Suprapubic skin (tissue), 4 donors: ENCODE measurements at regions not wholly inside any gene's neighbourhood (a gene's known extent, or its start where the extent isn't known, plus 50 kb on each side); places are given as distances from the start of the nearest gene placed in this dataset.

Experiments used
- DNase-seq, 2 donors: peaks; one replicate each; pipeline ENCODE4 v3.0.0-alpha.2; 2019; ENCODE audit warnings: low spot score in 2 of 2
- H3K27ac ChIP-seq: fragments of 200-600 bp; sonication (generic); one replicate; pipeline ENCODE4 v1.5.1; 2019
- H3K27me3 ChIP-seq: fragments of 200-600 bp; sonication (generic); one replicate; pipeline ENCODE4 v1.5.1; 2019
- H3K36me3 ChIP-seq: fragments of 200-600 bp; sonication (generic); one replicate; pipeline ENCODE4 v1.5.1; 2019
- H3K4me1 ChIP-seq: fragments of 200-600 bp; sonication (generic); one replicate; pipeline ENCODE4 v1.5.1; 2019
- H3K4me3 ChIP-seq: fragments of 200-600 bp; sonication (generic); one replicate; pipeline ENCODE4 v1.5.1; 2019; ENCODE audit warnings: mild to moderate bottlenecking
- H3K9me3 ChIP-seq: fragments of 200-600 bp; sonication (generic); one replicate; pipeline ENCODE4 v1.5.1; 2019
- EP300 ChIP-seq: sonication (generic); formaldehyde crosslinking; IDR thresholded peaks from one replicate; pipeline ENCODE4 v1.6.1; 2017; ENCODE audit warnings: antibody characterized with exemption
- POLR2A ChIP-seq, 2 donors: fragments of 450-650 bp; IDR thresholded peaks; one replicate each; pipeline ENCODE4 v1.6.1; 2017; ENCODE audit warnings: antibody characterized with exemption in 2 of 2, mild to moderate bottlenecking in 2 of 2, moderate library complexity in 2 of 2
- POLR2AphosphoS5 ChIP-seq, 3 donors: sonication (generic); formaldehyde crosslinking; IDR thresholded peaks; one replicate each; pipeline ENCODE4 v1.6.1; 2017; ENCODE audit warnings: antibody characterized with exemption in 3 of 3
- WGBS: methylation state at CpG from one replicate; pipeline ENCODE4 v1.1.5; 2018; 5-methylcytosine and 5-hydroxymethylcytosine counted together
- TF ChIP-seq, protein P1 (sequence below), 2 donors: fragments of 200-600 bp in 1 of 2; fragments of 450-650 bp in 1 of 2; sonication (generic) in 1 of 2; IDR thresholded peaks; one replicate each; pipeline ENCODE4 v1.5.1; 2016 to 2019; ENCODE audit warnings: antibody characterized with exemption in 2 of 2, mild to moderate bottlenecking in 1 of 2, moderate library complexity in 1 of 2

DNA sequence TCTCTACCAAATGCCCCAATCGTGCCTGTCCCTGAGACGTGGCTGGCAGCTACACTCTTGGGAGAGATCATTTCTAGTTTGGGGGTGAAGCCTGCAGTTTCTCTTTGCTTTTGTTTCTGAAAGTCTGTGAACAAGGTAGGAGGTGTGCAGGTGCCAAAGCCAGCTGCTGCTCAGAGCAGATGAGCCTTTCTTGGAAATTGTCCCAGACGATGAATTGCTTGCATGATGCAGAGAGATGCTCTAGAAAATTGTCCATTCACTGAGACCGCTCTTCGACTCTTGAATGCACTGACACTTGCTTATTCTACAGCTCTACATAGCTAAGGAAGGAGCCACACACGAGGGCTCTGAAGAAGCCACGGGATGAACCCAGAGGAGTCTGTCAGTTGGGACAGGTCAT, 225.6 kb upstream of the E2F8 start:
- Histone ChIP-seq H3K9me3 (no peaks in the 10 kb centered on the region), H3K27me3 (peaks cover 9% of the 10 kb centered on the region), H3K4me3 (no peak overlapping the region), H3K4me1 (peaks cover 6% of the 10 kb centered on the region), H3K36me3 (no peaks in the 10 kb centered on the region), H3K27ac (no peak overlapping the region)
- no peak for DNase-seq
- 77% methylated on average over 7 of the region's 7 CpGs for WGBS
- no peak for TF ChIP-seq EP300
- TF ChIP-seq POLR2AphosphoS5 (IDR thresholded peaks at IDR 0.05) = no peak
- TF ChIP-seq, protein P1, sequence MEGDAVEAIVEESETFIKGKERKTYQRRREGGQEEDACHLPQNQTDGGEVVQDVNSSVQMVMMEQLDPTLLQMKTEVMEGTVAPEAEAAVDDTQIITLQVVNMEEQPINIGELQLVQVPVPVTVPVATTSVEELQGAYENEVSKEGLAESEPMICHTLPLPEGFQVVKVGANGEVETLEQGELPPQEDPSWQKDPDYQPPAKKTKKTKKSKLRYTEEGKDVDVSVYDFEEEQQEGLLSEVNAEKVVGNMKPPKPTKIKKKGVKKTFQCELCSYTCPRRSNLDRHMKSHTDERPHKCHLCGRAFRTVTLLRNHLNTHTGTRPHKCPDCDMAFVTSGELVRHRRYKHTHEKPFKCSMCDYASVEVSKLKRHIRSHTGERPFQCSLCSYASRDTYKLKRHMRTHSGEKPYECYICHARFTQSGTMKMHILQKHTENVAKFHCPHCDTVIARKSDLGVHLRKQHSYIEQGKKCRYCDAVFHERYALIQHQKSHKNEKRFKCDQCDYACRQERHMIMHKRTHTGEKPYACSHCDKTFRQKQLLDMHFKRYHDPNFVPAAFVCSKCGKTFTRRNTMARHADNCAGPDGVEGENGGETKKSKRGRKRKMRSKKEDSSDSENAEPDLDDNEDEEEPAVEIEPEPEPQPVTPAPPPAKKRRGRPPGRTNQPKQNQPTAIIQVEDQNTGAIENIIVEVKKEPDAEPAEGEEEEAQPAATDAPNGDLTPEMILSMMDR (IDR thresholded peaks at IDR 0.05) = no peak
- TF ChIP-seq POLR2A (IDR thresholded peaks at IDR 0.05) = no peak

DNA sequence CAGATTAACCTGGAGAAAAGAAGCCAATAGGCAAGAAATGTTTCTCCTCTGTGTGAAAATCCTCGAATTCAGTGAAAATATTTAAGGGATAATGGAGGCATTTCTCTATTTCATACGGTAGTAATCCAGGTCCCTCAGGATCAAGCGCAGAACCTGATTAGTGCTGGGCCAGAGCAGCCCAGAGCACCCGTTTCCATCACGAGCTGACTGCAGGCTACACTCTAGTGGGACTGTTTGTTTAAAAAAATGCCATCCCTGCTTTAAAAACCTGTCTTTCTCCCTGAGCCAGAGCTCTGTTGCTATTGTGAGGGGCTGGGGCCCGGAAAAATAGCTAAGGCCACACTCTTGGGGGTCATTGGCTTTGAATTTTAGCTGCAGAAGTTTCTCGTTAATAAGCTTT, 223.2 kb upstream of the E2F8 start:
- peaks cover 15% of the 10 kb centered on the region for H3K4me1 ChIP-seq
- 85% methylated on average over 7 of the region's 7 CpGs for WGBS
- no peak for DNase-seq
- no peaks in the 10 kb centered on the region for H3K9me3 ChIP-seq
- peaks cover 6% of the 10 kb centered on the region for H3K27me3 ChIP-seq
- no peak overlapping the region for H3K27ac ChIP-seq
- no peaks in the 10 kb centered on the region for H3K36me3 ChIP-seq
- H3K4me3 ChIP-seq = no peak overlapping the region
- TF ChIP-seq, protein P1 (IDR thresholded peaks at IDR 0.05) = no peak
- TF ChIP-seq POLR2A (IDR thresholded peaks at IDR 0.05) (no peak), EP300 (no peak), POLR2AphosphoS5 (IDR thresholded peaks at IDR 0.05) (no peak)

DNA sequence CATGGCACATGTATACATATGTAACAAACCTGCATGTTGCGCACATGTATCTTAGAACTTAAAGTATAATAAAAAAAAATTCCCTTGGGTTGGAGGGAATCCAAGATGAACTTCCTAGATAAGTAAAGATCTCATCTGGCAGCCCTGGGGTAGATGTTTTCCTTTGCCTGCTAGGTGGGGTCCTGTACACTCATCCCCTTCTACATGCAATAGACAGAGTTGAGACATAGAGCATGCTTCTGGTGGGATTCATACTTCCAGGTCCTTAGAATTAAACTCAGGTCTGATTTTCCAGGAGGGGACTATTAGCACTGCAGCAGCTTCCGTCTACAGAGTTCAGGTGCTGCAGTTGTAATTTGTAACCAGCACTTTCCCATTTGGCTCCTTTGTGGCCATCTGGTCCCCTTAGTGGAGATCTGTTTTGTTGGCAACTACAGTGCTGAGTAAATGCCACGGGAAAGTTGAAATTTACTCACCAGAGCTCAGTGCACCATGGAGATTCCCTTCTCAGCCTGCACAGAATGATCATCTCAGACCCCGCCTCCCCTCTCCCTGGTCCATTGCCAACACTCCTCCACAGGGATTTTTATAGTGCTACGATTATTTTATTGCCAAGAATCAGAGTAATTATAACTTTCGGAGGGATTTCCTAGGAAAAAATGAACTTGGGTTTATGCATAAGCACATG, 220.1 kb upstream of the E2F8 start:
- no peak for TF ChIP-seq EP300
- no peak for TF ChIP-seq POLR2A (IDR thresholded peaks at IDR 0.05)
- TF ChIP-seq, protein P1 (IDR thresholded peaks at IDR 0.05) = no peak
- no peak for TF ChIP-seq POLR2AphosphoS5 (IDR thresholded peaks at IDR 0.05)
- Histone ChIP-seq H3K27ac (no peak overlapping the region), H3K4me3 (no peak overlapping the region), H3K9me3 (no peaks in the 10 kb centered on the region), H3K27me3 (no peaks in the 10 kb centered on the region), H3K36me3 (no peaks in the 10 kb centered on the region), H3K4me1 (peaks cover 15% of the 10 kb centered on the region)
- DNase-seq = no peak
- WGBS = 23% methylated on average over 6 of the region's 6 CpGs

- Histone ChIP-seq H3K36me3 (no peaks in the 10 kb centered on the region), H3K27me3 (no peaks in the 10 kb centered on the region), H3K9me3 (no peaks in the 10 kb centered on the region), H3K27ac (no peak overlapping the region), H3K4me1 (peaks cover 15% of the 10 kb centered on the region), H3K4me3 (no peak overlapping the region)
- no peak for DNase-seq
- no peak for TF ChIP-seq POLR2A (IDR thresholded peaks at IDR 0.05)
- no peak for TF ChIP-seq EP300
- no peak for TF ChIP-seq POLR2AphosphoS5 (IDR thresholded peaks at IDR 0.05)
- TF ChIP-seq, protein P1 (IDR thresholded peaks at IDR 0.05) = no peak
Measured at GRCh38 chr11:19459240-19459639, 218.5 kb upstream of the E2F8 start.

GRCh38 chr11:19458721-19459120, 218.0 kb upstream of the E2F8 start:
- H3K4me3 ChIP-seq = no peak overlapping the region
- no peak for TF ChIP-seq POLR2AphosphoS5 (IDR thresholded peaks at IDR 0.05)
- TF ChIP-seq EP300 = no peak
- H3K9me3 ChIP-seq = no peaks in the 10 kb centered on the region
- no peaks in the 10 kb centered on the region for H3K27me3 ChIP-seq
- WGBS = 95% methylated on average over 3 of the region's 3 CpGs
- peaks cover 14% of the 10 kb centered on the region for H3K4me1 ChIP-seq
- no peak for DNase-seq
- H3K36me3 ChIP-seq = no peaks in the 10 kb centered on the region
- no peak overlapping the region for H3K27ac ChIP-seq

GRCh38 chr11:19458231-19458630, 217.5 kb upstream of the E2F8 start:
- 86% methylated on average over 2 of the region's 2 CpGs for WGBS

More at GRCh38 chr11:19458231-19458630, 217.5 kb upstream of the E2F8 start:
- Histone ChIP-seq H3K4me1 (peaks cover 10% of the 10 kb centered on the region), H3K4me3 (no peak overlapping the region), H3K27ac (no peak overlapping the region), H3K36me3 (no peaks in the 10 kb centered on the region), H3K9me3 (no peaks in the 10 kb centered on the region), H3K27me3 (no peaks in the 10 kb centered on the region)
- no peak for DNase-seq
- TF ChIP-seq POLR2AphosphoS5 (IDR thresholded peaks at IDR 0.05) = no peak
- TF ChIP-seq, protein P1 (IDR thresholded peaks at IDR 0.05) = no peak
- TF ChIP-seq EP300 = no peak
- no peak for TF ChIP-seq POLR2A (IDR thresholded peaks at IDR 0.05)
